Heart right ventricle (tissue), 16 donors: ENCODE measurements at regions not wholly inside any gene's neighbourhood (a gene's known extent, or its start where the extent isn't known, plus 50 kb on each side); places are given as distances from the start of the nearest gene placed in this dataset.

ENCODE experiments used
- ATAC-seq, 8 donors: fragments of 200-7000 bp; cut with Tn5 transposase; one replicate each; pipeline ENCODE4 v1.9.1; 2020; ENCODE audit warnings: mild to moderate bottlenecking in 8 of 8, moderate library complexity in 8 of 8, moderate number of reproducible peaks in 1 of 8
- DNase-seq, 2 donors: peaks; one replicate each; pipeline ENCODE4 v3.0.0-alpha.2; 2020
- H3K27ac ChIP-seq, 10 donors: fragments of 200-600 bp; sonication (generic) in 2 of 10; one replicate each; pipeline versions ENCODE4 v1.5.0 to v1.8.0; 2020 to 2022; ENCODE audit warnings: mild to moderate bottlenecking in 3 of 10
- H3K27me3 ChIP-seq, 7 donors: fragments of 200-600 bp; one replicate each; pipeline ENCODE4 v1.8.0; 2021 to 2022; ENCODE audit warnings: mild to moderate bottlenecking in 2 of 7
- H3K36me3 ChIP-seq, 9 donors: fragments of 200-600 bp; sonication (generic) in 1 of 9; one replicate each; pipeline versions ENCODE4 v1.5.0 to v1.8.0; 2020 to 2022; ENCODE audit warnings: mild to moderate bottlenecking in 2 of 9
- H3K4me1 ChIP-seq, 9 donors: fragments of 200-600 bp; sonication (generic) in 1 of 9; one replicate each; pipeline versions ENCODE4 v1.5.0 to v1.8.0; 2020 to 2022; ENCODE audit warnings: mild to moderate bottlenecking in 4 of 9
- H3K4me3 ChIP-seq, 10 donors: fragments of 200-600 bp; sonication (generic) in 2 of 10; one replicate each; pipeline versions ENCODE4 v1.5.0 to v1.8.0; 2020 to 2022; ENCODE audit warnings: mild to moderate bottlenecking in 7 of 10, moderate library complexity in 2 of 10
- H3K9me3 ChIP-seq, 11 donors: fragments of 200-600 bp in 10 of 11; sonication (generic) in 2 of 11; one replicate each; pipeline versions ENCODE4 v1.5.0 to v1.8.0; 2013 to 2022; ENCODE audit warnings: mild to moderate bottlenecking in 2 of 11, control low read depth in 1 of 11, moderate library complexity in 1 of 11
- CTCF ChIP-seq, 9 donors: fragments of 200-600 bp; sonication (generic) in 2 of 9; IDR thresholded peaks; one replicate each; pipeline versions ENCODE4 v1.5.0 to v1.8.0; 2021 to 2022; ENCODE audit warnings: antibody characterized with exemption in 9 of 9, mild to moderate bottlenecking in 5 of 9, moderate library complexity in 1 of 9
- WGBS, 2 donors: extraction: QIAGEN DNeasy Blood & Tissue Kit; methylation state at CpG; one replicate each; pipeline ENCODE4 v1.1.7; 2013; ENCODE audit warnings: inconsistent platforms in 1 of 2; 5-methylcytosine and 5-hydroxymethylcytosine counted together
- intact Hi-C, 10 donors: fragments of 100-400 bp; cut with DNase I; formaldehyde crosslinking; loops; one replicate each; pipeline versions ENCODE4 v1.11.1 to v1.14.2; 2022
- donor health status: Arrhythmogenic right ventricular cardiomyopathy.
- donor health status: ischemic (EF 13 %, LVEDD 7.1; RV severe dilation, severe dysfunction).
- donor health status: healthy with polysubstance abuse.
- donor health status: DM: no; HTN: yes; CAD: no.
- donor health status: DM: no; HTN: no; CAD: no.
- donor health status: ischemic (EF 25% LVEDD 6.9; RV normal size, moderate dysfunction).
- donor health status: ischemic (EF 25% LVEDD 5.7; RV mildly dilated, moderate dysfunction).
- donor health status: healthy.
- donor health status: DM: yes; HTN: yes; CAD: no.
- donor health status: Ischemic cardiomyopathy.
- donor health status: ischemic (EF 35%, LVEDD 5.7; RV mildly dilated, moderate dysfunction).
- donor health status: nonischemic (EF 11% LVEDD 7.7; RV severe dilation, severe dysfunction).
- donor health status: DM: yes; HTN: yes; CAD: no.
- donor health status: PGD.
- donor health status: ischemic (EF 29% LVEDD 5.4; RV normal size, mild dysfunction).
- donor health status: nonischemic (EF 23%, LVEDD 6.1; RV moderate dilation, normal function).

- no peaks in the 10 kb centered on the region for H3K36me3 ChIP-seq
- no peak for ATAC-seq
- H3K27ac ChIP-seq: no peak overlapping the region
- H3K4me1 ChIP-seq: no peaks in the 10 kb centered on the region
- no peak for DNase-seq
- peaks cover 0 to 7% (median 0%) of the 10 kb centered on the region in 11 donors for H3K9me3 ChIP-seq
- H3K27me3 ChIP-seq: peaks cover 0 to 3% (median 0%) of the 10 kb centered on the region in 7 donors
- TF ChIP-seq CTCF (IDR thresholded peaks at IDR 0.05): no peak
- H3K4me3 ChIP-seq: no peak overlapping the region
- intact Hi-C loops: no loop called here
- WGBS, 2 donors: 85 to 94% methylated on average over 1 of the region's 1 CpG
Observed at GRCh38 chr15:37209041-37209363, 108.7 kb upstream of the MEIS2 start.

GRCh38 chr15:37217567-37217966, 117.2 kb upstream of the MEIS2 start:
- 81 to 87% methylated on average over 1 of the region's 1 CpG for whole genome bisulfite sequencing, 2 donors
- TF ChIP-seq CTCF (IDR thresholded peaks at IDR 0.05): no peak
- Histone ChIP-seq H3K27ac (no peak overlapping the region), H3K9me3 (peaks cover 0 to 17% (median 0%) of the 10 kb centered on the region in 11 donors), H3K4me3 (no peak overlapping the region), H3K36me3 (no peaks in the 10 kb centered on the region), H3K4me1 (no peaks in the 10 kb centered on the region), H3K27me3 (peaks cover 0 to 3% (median 0%) of the 10 kb centered on the region in 7 donors)
- DNase-seq: no peak
- ATAC-seq: no peak
- intact Hi-C loops: no loop called here

GRCh38 chr15:37218351-37218916, 118.1 kb upstream of the MEIS2 start:
- no peaks in the 10 kb centered on the region for H3K36me3 ChIP-seq
- no peak overlapping the region for H3K27ac ChIP-seq
- ATAC-seq (no peak), DNase-seq (no peak)
- no peaks in the 10 kb centered on the region for H3K4me1 ChIP-seq
- H3K4me3 ChIP-seq: no peak overlapping the region
- no peaks in the 10 kb centered on the region for H3K27me3 ChIP-seq
- H3K9me3 ChIP-seq: peaks cover 0 to 16% (median 0%) of the 10 kb centered on the region in 11 donors
- TF ChIP-seq CTCF (IDR thresholded peaks at IDR 0.05): no peak
- intact Hi-C loops: no loop called here
- WGBS, 2 donors: 71 to 78% methylated on average over 4 of the region's 4 CpGs

- Histone ChIP-seq H3K27me3 (no peaks in the 10 kb centered on the region), H3K4me3 (no peak overlapping the region), H3K36me3 (no peaks in the 10 kb centered on the region), H3K4me1 (no peaks in the 10 kb centered on the region), H3K27ac (no peak overlapping the region), H3K9me3 (peaks cover 0 to 7% (median 0%) of the 10 kb centered on the region in 11 donors)
- WGBS, 2 donors: 74 to 77% methylated on average over 2 of the region's 2 CpGs
- ATAC-seq (no peak), DNase-seq (no peak)
- intact Hi-C loops: no loop called here
- no peak for TF ChIP-seq CTCF (IDR thresholded peaks at IDR 0.05)
Observed at GRCh38 chr15:37219211-37219701, 118.9 kb upstream of the MEIS2 start.
